ENCODE measurements at regions not wholly inside any gene's neighbourhood (a gene's known extent, or its start where the extent isn't known, plus 50 kb on each side); places are given as distances from the start of the nearest gene placed in this dataset.

DNA sequence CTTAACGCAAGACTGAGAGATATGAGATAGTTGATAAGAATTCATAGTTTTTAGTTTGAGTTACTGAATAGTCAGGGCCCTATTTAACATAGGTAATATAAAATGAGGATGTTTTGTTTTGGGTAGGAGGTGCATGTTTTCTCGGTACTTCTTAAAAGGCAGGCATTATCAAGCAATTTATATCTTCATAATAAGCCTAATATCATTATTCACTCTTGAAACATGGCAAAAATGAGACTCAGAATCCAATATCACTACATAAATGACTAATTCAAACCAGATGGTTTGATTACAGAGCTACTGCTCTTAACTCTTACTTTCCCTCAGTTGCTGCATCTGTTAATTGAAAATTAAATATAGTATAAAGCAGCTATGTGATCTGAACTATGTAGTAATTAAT, 2038.7 kb downstream of the EFNA5 start (continued):
- TF ChIP-seq SIN3A (IDR thresholded peaks at IDR 0.05; ENCODE audit: borderline replicate concordance, low read depth, low read length) (no peak), MEF2A (IDR thresholded peaks at IDR 0.05; ENCODE audit: borderline replicate concordance, low read depth) (no peak), FOXM1 (IDR thresholded peaks at IDR 0.05; ENCODE audit: low read depth) (no peak), FOSL2 (IDR thresholded peaks at IDR 0.05; ENCODE audit: borderline replicate concordance, low read depth) (no peak), FOXJ3 (CRISPR knock-in tag; IDR thresholded peaks at IDR 0.05) (peak; percentile 74), TAF1 (IDR thresholded peaks at IDR 0.05; ENCODE audit: borderline replicate concordance, low read depth, low read length) (no peak), MXI1 (IDR thresholded peaks at IDR 0.05; ENCODE audit: low read depth, low read length) (no peak), GATA2 (CRISPR knock-in tag; IDR thresholded peaks at IDR 0.05) (peak; percentile 76), YY1 (IDR thresholded peaks at IDR 0.05; ENCODE audit: low read depth) (no peak), EP300 (IDR thresholded peaks at IDR 0.05; ENCODE audit: borderline replicate concordance in 1 of 2, low read depth in 1 of 2, low read length in 1 of 2) (peak; percentile 15 to 89; a peak in 3 of 4 replicates), RFX5 (IDR thresholded peaks at IDR 0.05; ENCODE audit: low read length) (no peak), RAD21 (IDR thresholded peaks at IDR 0.05; ENCODE audit: low read length) (peak; percentile 32; the same call in 1 of the 2 replicates), POLR2AphosphoS5 (IDR thresholded peaks at IDR 0.05; ENCODE audit: low read depth, low read length) (no peak), EZH2phosphoT487 (IDR thresholded peaks at IDR 0.05; ENCODE audit: borderline replicate concordance, low read depth) (no peak), TCF12 (IDR thresholded peaks at IDR 0.05) (peak; percentile 85), CTCF (IDR thresholded peaks at IDR 0.05) (no peak)
- TF ChIP-seq, protein P1, sequence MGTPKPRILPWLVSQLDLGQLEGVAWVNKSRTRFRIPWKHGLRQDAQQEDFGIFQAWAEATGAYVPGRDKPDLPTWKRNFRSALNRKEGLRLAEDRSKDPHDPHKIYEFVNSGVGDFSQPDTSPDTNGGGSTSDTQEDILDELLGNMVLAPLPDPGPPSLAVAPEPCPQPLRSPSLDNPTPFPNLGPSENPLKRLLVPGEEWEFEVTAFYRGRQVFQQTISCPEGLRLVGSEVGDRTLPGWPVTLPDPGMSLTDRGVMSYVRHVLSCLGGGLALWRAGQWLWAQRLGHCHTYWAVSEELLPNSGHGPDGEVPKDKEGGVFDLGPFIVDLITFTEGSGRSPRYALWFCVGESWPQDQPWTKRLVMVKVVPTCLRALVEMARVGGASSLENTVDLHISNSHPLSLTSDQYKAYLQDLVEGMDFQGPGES (IDR thresholded peaks at IDR 0.05; ENCODE audit: low read depth, low read length): no peak
- TF ChIP-seq, protein P2, sequence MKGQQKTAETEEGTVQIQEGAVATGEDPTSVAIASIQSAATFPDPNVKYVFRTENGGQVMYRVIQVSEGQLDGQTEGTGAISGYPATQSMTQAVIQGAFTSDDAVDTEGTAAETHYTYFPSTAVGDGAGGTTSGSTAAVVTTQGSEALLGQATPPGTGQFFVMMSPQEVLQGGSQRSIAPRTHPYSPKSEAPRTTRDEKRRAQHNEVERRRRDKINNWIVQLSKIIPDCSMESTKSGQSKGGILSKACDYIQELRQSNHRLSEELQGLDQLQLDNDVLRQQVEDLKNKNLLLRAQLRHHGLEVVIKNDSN (IDR thresholded peaks at IDR 0.05; ENCODE audit: borderline replicate concordance, low read depth): no peak
- TF ChIP-seq, protein P3, sequence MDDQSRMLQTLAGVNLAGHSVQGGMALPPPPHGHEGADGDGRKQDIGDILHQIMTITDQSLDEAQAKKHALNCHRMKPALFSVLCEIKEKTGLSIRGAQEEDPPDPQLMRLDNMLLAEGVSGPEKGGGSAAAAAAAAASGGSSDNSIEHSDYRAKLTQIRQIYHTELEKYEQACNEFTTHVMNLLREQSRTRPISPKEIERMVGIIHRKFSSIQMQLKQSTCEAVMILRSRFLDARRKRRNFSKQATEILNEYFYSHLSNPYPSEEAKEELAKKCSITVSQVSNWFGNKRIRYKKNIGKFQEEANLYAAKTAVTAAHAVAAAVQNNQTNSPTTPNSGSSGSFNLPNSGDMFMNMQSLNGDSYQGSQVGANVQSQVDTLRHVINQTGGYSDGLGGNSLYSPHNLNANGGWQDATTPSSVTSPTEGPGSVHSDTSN (IDR thresholded peaks at IDR 0.05): no peak
